GM18511 (cell line): ENCODE measurements at regions not wholly inside any gene's neighbourhood (a gene's known extent, or its start where the extent isn't known, plus 50 kb on each side); places are given as distances from the start of the nearest gene placed in this dataset.

Experiments
- ATAC-seq: cut with Tn5 transposase; IDR thresholded peaks from one replicate; pipeline ENCODE4 v1.9.1; 2021; ENCODE audit warnings: mild to moderate bottlenecking, moderate library complexity; ENCODE audit not compliant: unreplicated experiment

DNA sequence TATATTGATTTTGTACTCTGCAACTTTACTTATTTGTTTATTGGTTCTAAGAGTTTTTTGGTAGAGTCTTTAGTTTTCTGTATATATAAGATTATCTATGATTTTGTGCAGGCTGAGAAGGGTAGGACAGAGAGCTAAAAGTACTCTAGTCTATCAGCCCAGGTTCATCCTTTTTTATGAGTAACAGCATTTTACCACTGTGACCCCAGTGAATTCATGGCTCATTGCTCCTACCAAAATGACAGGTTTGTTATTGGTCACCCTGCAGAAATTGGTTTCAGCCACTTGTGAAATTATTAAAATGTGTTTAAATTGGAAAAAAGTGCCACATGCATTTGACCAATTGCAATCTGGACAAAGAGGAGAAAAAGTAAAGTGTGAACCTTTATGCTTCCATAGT, 421.4 kb upstream of the DAB2 start:
- no peak for ATAC-seq

DNA sequence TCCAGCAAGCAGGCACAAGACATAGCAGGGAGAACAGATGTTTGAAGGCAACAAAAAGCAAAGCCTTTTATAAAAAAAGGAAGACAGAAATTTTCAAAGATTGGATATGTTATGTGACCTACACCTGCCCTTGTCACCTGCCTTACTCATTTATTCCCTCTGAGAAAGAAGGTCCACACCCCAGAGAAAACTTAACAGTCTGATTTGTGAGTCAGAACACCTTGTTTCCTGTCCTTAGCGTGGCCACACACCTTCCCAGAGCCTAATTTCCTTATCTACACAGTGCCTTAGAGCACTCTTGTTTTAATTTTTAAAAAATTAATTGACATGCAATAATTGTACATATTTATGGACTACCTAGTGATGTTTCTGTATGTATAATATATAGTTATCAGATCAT, 419.0 kb upstream of the DAB2 start:
- no peak for ATAC-seq

DNA sequence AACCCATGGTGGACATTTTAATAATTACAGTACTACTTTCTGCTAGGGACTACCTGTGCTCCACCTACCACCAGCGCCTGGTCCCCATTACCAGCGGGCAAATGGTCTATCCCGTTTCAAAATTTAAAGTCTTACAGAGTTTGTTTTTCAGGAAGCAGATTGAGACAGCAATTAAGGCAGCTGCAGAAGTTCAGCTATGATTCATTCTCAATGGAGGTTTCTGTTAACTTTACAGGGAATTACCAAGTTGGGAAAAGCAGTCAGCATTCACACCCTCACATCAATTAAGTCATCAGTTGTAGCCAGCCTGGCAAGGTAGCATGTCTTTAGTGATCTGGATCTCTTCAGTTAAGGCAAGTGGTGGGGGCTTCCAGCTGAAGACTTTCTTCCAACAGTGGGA, 410.6 kb upstream of the DAB2 start:
- no peak for ATAC-seq

DNA sequence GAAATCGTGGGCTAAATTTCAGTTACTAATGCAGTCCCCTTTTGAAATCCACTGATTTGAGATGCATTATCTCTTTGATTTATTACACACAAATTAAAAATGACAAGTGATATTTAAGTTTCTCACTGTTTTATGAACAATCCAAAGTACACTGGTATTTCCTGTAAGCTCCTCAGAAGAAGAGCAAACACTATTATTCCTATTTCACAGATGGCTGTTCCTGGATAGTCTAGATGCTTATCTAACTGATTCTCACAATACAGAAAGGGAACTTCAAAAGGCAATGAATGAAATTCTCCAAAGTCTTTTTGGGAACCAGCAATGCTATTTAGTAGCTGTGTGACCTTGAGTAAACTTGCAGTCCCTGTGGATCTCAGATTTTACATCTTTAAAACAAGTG, 404.7 kb upstream of the DAB2 start:
- ATAC-seq: no peak

DNA sequence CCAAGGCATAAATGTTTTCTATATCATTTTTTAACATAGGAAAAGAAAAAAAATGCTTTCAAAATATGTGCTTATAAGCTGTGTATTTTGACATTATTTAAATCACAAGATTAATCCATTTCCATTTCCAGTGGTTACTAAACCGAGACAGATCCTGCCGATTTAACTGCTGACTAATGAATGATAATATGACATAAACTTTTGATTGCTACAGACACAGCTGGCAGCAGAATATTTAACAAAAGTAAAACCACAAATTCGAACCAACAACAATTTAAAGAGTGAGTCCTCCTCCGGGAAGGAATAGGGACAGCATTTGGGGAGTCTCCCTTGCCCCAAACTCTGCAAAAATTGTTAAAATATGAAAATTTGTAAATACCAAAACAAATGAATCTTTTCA, 401.3 kb upstream of the DAB2 start:
- no peak for ATAC-seq

DNA sequence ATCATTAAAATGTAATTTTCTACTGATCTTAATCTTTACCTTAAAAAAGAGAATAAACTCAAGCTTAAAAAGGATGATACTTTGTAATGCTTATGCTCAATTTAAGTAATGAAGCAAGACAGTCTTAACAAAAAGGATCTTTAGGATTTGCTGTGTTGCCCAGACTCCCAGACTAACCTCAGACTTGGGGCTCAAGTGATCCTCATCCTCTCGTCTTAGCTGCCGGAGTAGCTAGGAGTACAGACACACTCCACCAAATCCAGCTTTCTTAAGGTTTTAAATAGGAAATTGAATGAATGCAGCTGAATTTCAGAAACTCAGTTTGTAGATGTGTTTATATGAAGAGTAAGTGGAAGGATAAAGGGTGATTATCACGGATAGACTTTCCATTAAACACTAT, 400.5 kb upstream of the DAB2 start:
- ATAC-seq: no peak

DNA sequence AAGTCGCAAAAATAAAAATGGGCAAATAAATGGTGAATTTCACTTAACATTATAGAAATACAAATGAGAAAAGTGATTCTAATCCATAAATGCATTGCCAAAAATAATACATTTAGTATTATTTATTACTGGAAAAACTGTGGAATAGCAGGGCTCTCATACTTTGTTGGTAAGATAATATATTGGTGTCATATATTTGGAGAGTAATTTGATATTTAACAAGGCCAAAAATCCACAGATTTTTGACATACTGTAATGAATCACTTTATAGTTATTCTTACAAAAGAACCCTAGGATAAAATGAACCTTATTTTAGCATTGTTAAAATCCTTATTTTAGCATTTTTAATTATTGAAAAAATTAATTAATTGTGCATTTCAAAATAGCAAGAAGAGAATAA, 397.2 kb upstream of the DAB2 start:
- ATAC-seq: no peak

DNA sequence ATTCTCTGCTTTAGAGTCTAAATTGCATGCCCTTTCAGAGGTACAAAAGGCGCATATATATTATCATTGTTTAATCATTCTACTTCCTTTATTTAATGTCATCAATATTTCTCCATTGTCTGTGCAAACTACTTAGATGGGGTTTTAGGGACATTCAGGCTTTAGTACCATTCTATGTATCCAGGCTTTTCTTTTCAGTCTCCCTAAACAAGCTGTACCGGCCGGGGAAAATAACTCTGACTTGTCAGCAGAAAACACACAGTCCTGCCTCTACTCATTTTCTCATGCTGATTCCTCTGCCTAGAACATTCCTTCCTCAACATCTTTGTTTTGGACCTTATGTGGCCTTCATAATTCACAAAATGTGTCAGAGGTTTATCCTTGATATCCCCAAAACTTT, 392.1 kb upstream of the DAB2 start:
- no peak for ATAC-seq

DNA sequence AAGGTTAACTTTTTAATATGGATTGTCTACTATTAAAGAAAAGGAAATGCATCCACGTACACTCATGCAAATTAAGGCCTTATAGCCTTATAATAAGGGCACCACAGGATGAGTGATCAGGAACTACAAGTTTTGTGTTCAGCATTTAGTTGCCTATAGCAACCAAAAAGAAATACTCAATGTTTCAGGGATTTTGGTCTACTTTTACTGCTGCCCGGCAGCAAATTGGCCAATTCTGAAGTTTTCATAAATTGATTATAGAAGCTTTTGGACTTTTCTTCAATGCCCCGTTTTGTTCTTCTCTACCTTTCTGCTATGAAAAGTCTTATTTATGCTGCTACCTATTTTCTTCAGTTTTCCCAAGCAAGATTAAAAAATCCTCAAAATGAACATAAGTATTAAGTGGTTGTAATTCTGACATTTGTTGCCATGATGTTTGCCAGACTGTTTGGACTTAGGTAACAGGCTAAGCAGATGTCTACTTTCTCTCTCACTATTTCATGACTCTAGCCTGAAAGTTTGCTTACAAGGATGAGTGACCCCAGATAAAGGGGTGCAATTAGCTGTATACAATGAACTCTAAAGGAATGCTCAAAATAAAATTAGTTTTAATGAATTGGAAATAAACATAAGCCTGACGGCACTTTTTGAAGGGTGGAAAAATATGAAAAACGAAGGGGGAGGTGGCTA, 391.5 kb upstream of the DAB2 start:
- no peak for ATAC-seq

DNA sequence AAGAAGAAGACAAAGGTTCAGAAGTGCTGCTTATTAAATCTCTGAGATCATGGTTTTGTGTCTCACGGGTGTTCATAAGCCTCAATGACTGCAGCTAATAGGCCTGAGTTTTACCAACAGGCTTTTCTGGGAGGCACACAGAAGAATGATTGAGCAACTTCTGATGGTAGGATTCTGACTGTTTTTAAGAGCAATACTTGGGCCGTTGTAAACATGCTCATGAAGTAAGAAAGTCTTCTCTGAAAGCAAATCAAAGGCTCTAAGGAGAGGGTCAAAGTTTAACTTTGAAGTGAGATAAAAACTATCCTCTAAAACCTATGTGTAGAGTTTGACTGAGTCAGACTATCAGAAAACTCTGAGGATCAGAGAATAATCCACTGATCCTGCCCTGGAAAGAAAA, 390.9 kb upstream of the DAB2 start:
- no peak for ATAC-seq

DNA sequence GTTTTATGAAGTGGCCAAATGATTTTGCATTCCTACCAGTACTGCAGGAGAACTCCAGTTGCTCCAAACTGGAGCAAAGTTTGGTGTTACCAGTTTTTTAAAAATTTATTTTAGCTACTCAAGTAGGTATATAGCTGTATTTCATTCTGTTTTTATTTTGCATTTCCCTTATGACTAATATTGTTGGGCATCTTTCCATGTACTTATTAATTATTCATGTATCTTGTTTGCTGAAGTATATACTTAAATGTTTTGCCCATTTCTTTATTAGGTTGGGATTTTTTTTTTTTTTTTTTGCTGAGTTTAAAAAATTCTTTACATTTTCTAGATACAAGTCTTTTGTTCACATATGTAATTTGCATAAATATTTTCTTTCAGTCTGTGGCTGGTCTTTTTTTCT, 386.6 kb upstream of the DAB2 start:
- no peak for ATAC-seq

DNA sequence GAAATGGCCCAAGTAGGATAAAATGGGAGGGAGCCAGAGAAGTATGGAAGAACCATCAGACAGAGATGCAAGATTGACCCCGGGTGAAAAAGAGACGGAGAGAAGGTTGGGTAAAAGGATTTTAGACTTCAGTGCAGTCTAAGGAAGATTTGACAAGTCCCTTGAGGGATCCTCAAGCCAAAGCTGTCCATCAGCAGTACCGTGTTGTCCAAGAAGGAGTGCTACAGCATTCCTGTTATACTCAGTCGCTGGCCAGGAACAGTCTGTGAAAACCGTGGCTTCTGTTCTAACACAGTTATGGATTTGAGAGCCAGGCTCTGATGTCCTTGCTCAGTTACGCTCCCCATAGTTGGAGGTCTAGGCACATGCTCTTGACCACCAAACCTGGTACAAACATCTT, 383.9 kb upstream of the DAB2 start:
- no peak for ATAC-seq

DNA sequence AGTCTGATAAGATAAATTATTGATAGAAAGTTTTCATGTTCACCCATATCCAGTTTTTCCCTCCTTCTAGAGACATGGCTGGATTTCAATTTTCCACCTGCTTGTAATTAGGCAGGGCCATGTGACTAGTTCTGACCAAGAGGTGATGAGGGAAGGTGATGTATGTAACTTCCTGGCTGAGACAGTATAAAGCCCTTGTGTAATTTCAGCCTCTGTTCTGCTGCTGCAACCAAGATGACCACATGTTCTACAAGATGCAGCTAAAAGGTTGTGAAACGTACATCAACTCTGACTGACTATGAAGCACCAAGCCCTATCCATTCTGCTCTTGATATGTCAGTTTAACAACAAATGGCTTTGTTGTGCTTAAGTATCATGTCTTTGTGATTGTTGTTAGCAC, 376.5 kb upstream of the DAB2 start:
- ATAC-seq: no peak

DNA sequence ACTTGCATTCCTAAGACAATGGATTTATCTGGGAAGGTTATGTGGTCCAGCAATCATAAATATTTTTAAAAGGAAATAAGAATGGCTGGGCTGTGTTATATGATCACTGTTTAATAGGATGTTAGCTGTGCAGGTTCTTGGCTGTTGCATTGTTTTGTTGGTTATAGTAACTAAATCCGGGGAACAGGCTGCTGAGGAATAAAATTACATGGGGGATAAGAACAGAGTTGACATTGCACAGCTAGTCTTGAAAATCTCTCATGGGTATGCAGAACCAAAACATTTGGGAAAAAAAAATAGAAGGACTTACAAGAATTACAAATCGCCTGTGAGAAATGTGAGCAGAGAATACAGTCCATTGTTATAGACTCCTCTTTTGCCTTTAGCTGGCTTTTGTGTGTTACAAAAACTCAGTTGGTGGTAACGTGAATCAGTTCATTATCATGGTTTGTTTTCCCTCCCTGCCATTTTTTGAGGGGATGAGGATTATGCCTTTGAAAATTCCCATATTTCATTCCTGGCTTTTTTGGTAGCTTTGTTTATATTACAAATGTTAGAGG, 375.3 kb upstream of the DAB2 start:
- ATAC-seq: no peak

DNA sequence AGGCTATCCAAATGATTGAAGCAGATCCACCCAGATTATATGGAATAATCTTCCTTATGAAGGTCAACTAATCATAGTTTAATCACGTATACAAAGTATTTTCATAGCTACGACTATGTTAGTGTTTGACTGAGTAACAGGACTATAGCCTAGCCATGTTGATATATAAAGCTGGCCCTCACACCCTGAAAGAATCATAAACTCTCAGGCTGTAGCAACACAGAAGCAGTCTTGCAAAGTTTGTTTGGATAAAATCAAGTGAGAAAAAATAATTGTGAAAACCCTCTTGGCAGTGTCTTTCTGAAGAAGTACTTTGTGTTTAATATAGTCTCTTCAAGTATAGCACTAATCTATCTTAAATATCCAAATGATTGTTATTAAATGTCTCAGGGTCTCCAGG, 374.5 kb upstream of the DAB2 start:
- ATAC-seq: no peak

DNA sequence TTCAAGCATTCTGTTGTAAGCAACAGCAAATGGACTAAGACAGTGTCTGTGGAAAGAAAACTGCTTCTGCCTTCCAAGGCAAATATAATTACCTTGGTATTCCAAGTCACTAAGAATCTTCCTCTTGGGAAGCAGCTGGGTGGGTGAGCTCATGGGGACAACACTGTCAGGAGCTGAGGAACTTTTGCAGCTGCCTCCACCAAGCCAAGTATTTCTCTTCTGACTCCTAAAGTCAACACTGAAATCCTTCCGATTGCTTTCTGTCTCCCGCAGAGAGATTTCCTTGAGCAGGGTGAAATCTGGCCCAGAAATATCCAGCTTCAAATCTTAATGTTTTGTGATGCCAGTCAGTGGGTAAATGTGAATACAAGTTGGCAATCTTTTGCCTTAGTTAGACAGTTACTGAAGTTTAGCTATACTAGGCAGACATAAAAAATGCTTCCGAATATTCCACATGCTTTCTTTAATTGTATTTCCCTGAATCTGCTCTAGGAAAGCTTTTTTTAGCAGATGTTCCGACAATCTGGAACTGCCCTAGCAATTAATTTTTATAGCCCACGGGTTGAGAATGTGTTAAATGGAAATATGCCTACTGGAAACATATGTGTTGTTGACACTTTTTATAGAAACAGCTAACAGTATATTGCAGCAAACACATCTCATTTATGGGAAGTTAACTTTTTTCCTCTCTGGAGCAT, 369.9 kb upstream of the DAB2 start:
- no peak for ATAC-seq

DNA sequence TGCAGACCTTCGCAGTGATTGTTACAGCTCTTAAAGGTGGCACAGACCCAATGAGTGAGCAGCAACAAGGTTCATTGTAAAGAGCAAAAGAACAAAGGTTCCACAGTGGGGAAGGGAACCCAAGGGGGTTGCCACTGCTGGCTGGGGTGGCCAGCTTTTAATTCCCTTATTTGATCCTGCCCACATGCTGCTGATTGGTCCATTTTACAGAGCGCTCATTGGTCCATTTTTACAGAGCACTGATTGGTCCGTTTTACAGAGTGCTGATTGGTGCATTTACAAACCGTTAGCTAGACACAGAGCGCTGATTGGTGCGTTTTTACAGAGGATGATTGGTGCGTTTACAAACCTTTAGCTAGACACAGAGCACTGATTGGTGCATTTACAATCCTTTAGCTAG, 360.6 kb upstream of the DAB2 start:
- no peak for ATAC-seq

DNA sequence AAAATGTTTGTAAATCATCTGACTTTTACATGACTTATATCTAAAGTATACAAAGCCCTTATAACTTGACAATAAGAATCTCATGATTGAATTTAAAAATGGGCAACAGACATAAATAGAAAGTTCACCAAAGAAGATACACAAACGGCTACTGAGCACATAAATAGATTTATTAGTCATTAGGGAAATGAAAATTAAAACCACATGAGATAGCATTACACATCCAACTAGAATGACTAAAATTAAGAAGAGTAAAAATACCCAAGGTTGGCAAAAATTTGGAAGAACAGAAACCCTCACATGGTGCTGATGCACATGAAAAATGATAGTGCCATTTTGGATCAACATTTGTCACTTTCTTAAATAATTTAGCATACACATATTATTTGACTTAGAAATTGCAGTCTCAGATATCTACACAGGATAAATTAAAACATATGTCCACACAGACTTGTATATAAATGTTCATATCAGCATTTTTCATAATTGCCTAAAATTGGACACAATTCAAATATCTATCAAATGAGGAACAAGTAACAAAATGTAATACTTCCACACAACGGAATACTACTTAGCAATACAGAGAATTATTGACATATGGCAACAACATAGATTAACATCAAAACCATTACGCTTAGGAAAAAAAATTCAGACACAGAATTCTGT, 359.1 kb upstream of the DAB2 start:
- peak; percentile 66 for ATAC-seq

DNA sequence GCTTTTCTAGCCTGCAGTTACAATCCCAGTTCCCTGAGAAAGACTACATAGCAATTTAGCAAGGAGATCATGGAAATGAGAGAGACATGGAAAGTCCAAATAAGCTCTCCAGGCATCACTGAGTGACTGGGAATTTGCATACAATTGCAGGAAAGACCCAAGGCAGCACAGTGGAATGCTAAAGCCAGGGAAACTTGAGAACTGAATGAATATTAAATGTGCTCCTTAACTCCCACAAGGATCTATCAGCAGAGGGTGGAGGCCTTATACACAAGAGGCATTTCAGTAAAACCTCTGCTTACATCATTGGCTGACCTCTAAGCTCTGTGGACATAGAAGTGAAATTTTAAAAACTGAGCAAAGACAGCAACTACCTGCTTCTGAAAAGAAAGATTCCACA, 355.6 kb upstream of the DAB2 start:
- ATAC-seq: no peak

DNA sequence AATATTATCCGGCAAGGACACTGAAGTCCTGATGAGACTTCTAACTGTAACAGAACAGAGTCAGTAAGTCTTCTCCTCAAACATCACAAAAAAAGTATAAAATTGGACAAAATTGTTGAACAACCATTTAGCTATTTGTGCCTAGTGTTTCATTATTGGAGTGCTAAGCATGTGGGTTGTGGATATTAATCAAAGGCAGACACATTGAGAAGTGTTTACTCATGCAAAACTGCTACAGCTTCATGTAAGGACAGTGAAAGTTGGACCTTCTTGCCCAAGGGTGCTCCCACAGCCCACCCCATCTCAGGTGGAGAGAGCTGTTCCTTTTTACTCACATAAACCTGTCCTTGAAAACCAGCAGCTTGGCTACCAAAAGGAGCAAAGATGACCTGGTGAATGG, 355.1 kb upstream of the DAB2 start:
- ATAC-seq: no peak

DNA sequence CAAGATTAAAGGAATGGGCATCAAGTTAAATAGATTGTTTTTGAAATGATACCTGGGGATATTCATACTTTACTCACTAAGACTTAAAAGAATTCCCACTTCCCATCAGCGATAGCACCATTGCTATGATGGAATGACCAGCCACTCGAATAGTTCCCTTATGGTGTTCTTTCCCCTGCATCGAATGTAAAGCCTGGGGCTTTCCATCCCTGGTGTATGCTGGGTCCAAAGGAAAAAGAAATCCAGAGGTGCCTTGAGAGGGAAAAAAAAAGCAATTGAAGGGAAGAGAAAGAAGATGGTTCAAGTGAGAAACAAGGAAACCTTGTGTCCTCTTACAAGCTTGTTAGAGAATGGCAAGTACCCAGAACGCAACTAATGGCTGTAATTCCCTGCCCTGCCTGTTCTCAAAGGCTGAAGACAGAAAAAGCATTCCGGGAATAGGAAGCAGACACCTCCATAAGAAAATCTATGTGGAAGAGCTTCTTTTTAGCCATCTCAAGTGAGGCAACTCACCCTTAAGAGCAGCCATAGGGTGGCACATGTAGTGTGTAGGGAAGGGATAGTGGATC, 351.1 kb upstream of the DAB2 start:
- ATAC-seq: no peak
